Activated CD4-positive, alpha-beta T cell treated with anti-CD3 and anti-CD28 coated beads, Interleukin-10, Interleukin-2, amounts not matched to agents 100 ng/mL and 50 ng/mL, durations not matched to agents 16 hours and 8 hours (primary cell): ENCODE measurements at regions not wholly inside any gene's neighbourhood (a gene's known extent, or its start where the extent isn't known, plus 50 kb on each side); places are given as distances from the start of the nearest gene placed in this dataset.
"Not testable (repeated sequence)": the region's sequence is repeated elsewhere in the genome, so short reads cannot be mapped to it uniquely, and the experiment has no call there.

Experiments used
- DNase-seq: peaks from one replicate; pipeline ENCODE4 v3.0.0-alpha.2; 2020

DNA sequence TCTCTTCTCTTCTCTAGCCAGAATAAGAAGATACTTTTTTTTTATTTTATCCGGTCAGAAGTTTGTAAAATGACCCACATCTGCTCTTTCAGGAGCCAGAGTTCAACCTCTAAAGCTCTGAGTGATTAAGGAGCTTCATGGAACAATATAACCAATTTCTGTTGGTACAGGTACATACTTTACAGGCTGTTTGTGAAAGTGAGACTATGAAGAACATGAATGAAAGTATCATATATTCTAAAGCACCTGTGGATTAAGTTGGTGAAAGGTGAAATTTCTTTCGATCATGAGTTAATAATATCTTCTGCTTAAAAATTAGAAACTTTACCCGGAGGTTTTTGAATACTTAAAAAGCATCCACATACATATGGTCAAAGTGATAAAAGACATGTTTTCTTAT lies 65.2 kb downstream of the DMRT2 start:
- no peak for DNase-seq

DNA sequence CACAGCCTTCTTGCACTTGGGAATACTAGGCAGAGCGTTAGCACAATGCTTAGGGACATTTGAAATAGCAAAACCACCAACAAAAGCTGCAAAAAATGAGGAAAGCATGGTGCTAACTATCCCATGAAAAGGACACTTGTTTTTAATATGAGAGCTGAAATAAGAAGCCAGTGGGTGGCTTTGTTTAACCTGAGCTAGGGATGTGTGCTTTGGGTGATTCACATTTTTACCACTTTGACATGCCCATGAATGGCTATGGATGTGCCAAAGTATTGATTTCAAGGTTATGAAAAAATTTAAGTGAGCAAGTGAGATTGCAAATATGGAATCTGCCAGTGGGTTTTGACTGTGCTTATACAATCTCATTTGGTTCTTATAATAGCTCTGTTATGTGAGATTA lies 67.3 kb downstream of the DMRT2 start:
- DNase-seq, result no peak

DNA sequence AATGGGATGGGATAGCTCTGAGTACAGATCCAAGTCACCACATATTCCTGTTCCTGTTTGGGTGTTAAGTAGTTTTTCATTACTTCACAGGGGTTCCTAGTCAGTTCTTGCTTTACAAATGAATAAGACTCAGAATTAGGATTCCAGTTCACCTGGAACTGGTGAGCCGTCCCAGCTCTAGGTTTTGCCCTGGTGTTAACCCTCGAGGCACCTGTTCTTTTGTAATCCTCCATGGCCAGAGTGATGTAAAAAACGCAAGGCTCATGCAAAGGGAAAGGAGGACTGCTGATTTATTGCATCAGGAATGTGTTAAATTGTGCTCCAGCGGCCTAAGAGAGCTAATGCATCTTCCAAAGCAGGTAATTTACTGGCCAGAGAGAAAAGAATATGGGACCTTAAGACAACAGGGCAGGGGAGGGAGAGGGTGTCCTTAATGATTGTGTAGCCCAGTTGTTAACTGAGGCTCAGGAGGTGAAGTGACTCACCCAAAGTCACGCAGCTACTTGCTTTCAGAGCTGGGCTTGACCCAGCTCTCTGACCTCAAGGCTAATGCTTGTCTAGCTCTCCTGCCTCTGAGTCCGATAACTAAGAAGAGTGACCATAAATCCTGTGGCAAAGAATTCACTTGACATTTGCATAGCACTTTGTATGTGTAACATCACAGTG lies 70.5 kb downstream of the DMRT2 start:
- DNase-seq, result no peak

DNA sequence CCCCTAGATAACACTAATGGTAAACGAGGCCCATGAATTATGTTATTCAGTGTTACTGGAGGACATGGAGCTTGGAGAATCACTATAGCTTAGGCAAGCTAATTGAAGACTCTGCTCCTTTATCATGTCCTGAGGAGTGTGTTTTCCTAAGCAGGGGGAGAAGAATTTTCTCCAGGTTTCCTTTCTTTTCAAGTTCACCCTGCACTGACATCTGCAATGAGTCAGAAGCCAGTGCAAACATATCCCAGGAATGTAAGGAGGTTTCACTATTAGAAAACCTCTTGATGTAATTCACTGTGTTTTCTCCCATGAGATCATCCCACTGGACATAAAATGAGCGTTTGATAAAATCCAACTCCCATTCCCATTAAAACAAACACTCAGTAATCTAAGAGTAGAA lies 75.6 kb downstream of the DMRT2 start:
- DNase-seq, result no peak

DNA sequence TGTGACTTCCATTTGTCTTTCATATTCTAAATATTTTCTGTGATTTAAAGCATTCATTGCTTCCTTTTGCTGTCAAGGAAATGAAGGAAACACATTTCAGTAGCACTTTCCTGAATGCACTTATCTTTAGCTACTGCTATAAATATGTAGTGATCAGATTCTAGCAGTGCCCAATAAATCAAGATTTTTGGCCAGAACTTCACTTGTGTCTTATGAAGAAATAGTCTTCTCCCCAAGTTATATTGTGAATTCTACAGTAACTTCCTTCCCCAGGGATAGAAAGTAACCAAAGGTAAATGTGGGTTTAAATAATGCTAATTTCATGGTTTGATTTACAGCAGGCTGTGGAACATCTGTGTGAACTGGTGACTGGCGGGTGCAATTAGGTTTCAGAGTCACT lies 77.9 kb downstream of the DMRT2 start:
- DNase-seq, result no peak

DNA sequence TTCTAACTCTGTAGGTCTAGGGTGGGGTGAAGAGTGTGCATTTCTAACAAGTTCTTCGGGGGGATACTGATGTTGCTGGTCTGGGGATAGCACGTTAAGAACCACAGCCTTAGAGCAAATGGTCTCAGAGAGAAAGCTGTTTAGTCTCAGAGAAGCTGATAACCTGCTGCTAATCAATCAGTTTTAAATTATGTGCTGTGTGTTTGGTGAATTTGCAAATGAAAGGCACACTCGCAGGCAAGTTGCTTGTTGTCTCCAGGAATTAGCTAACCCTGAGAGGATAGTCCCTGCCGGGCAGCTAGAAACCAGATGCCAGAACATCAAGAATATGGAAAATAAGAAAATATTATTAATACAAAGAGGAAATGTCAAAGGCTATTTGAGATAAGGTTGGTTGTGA lies 79.2 kb downstream of the DMRT2 start:
- no peak for DNase-seq

DNA sequence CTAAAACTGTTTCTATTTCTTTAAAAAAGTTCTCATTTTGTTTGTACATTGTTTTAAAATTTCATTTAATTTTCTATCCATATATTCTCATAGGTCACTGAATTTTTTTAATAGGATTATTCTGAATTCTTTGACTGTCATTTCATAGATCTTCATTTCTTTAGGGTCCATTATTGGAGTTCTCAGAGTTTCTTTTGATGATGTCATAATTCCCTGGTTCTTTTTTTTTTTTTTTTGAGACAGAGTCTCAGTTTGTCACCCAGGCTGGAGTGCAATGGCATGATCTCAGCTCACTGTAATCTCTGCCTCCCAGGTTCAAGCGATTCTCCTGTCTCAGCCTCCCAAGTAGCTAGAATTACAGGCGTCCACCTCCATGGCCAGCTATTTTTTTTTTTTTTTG lies 89.9 kb downstream of the DMRT2 start:
- DNase-seq, result no peak

DNA sequence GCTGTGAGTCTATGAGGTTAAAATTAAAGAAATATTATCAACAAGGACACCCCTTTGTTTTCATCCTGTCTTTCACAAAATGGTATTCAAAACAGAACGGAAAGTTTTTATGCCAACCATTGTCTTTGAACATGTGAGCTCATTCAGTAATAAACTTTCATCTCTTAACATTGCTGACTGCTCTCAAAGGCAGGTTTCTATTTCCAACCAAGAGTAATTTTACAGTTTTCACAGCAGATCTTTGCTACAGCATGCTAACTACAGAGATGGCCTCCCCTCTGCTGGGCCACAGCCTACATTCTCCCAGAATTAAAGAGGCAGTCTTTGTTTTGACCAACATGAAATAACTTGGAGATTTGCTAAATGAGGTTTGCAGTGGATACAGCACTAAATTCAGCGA lies 101.5 kb downstream of the DMRT2 start:
- no peak for DNase-seq

DNA sequence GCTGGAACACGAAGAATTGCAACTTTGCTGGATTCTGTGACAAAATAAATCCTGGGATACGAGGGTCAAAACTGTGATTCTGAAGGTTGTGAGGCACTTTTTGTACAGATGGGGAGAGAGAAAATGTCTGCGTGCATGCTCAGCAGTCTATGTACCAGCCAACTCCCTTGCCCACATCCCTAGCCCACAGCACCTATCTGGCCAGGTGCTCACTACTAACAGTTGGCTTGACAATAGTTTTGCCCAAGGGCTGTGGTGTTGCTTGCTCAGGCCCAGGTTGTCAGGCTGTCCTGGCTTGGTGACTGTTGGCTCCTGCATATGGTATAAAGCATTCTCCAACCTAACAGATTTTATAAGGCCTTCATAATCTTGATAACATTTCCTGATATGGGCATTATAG lies 102.0 kb downstream of the DMRT2 start:
- DNase-seq, result no peak

DNA sequence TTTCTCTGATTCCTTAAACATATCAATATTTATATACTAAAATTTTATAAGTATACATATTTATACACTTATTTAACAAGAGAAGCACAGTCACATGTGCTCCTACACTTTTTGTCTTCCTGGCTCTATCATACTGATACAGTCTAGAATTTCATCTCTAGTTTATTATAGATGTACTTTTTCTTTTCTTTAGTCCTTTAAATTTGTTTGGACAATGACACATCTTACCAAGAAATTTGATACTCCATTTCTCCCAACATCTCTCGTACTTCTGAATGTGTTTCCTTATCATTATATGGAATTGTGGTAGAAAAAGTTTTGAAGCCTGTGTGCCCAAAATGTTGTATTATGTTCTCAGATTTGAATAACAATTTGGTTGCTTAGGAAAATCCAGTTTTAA lies 104.6 kb downstream of the DMRT2 start:
- no peak for DNase-seq

DNA sequence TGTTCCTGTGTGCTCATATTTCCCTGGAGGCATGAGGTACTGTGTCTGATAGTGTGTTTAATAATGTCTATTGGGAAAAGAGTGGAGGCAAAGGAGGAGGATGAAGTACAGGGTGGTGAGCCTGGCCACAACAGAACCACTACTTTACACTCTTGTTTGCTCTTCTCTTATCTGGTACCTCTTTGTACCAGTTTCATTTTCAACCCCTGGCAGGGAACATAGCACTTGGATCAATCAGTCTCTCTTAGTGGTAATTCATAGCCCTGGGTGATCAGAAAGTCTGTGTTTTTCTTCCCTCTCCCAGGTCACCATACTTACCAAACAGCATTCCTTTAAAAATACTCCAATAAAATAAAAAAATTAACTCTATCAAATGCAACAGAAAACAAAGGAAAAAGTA lies 105.4 kb downstream of the DMRT2 start:
- DNase-seq, result no peak

DNA sequence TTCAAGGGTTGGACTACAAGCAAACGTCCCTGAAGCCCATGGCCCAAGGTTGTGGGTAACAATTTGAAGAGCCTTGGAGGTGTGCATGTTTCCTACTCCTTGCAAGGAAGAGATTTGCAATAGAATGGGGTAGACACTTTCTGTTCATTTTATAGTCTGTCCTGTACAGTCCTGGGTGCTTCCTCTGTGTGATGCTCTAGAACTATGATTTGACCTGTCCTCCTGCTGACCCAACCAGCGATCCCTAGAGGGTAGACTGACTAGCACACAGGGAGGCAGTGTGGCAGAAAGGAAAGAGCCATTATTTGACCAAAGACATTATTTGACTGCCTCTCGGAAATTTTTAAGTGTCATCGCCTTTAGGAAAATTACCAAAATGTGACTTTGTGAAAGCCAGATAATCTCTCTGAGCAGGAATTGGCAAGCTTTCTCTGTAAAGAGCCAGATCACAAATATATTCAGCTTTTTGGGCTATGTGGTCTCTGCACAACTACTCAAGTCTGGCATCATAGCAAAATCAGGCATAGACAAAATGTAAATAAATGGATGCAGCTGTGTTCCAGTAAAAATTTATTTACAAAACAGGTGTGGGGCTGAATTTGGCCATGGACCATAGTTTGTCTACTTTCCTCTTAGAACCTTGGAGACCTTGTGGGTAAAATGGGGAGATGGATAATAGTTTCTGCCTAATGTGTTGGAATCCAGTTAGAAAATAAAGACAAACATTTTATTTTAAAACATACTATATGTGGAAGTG lies 106.8 kb downstream of the DMRT2 start:
- DNase-seq, result no peak

DNA sequence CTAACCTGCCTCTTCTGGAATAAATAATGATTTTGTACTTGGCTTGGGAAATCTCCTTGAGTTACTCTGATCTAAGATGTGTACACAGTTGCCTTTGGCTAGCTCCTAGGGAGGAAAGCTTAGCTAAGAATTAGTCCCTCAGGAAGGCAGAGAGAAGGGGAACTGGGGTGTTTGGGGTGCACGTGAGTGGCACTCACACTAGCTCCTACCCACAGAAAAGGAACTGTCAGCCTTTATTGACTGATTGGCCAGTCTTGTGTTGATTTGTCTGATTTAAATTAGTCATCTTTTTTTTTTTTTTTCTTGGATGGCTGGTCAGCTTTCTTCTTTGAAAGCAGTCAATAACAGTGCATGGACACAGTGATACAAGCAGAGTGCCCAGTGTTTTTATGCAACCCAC lies 107.7 kb downstream of the DMRT2 start:
- no peak for DNase-seq

DNA sequence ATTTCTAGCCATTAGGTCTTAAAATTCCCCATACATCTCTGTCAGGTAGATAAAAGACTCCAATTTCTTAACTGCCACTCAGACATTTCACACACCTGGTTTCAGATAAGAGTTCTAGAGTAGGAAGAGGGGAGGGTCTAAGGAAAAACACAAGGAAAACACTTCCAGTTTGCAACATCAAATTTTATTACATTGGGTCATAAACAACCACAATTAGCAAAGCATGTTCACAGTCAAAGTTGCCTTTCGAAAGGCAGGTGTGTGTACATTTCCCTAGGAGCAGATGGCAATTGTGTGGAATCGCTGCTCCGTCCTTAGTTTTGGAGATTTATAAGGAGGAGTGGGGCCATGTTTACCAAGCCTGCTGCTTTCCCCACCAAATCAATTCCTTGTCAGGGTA lies 120.8 kb downstream of the DMRT2 start:
- DNase-seq, result no peak

DNA sequence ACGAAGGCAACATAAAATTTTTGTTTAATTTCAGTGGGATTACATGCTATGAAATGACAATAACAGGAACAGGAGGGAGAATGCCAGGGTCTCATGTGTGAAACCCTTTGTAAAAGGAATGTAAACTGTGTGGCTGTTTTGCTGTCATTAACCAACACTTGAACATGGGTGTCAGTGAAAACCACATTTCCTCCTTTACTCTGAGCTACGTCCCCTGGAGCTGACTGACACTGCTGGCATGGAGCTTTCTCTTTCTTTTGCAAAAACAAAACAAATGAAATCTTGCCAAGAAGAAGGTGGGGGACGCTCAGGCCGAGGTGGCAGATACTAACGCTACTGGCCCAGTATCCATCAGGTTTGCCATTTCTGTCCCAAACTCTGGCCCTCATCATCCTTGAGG lies 121.4 kb downstream of the DMRT2 start:
- DNase-seq, result no peak

DNA sequence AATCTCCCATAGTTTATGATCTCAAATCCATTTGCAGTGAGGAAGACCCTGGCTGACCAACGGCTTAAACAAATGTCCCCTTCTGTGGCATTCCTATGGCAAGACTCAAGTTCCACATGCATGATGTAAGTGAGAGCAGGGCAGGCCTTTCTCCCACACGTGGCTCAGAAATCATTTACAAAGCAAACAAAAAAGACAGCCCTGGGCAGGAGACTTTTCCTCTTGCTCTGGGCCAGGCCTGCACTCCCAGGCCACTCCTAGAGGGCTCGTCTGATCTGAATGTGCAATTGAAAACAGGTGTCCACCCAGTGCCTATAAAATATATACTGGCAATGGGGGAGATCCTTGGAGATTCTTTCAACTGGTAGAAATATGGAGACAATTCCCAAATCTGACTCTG lies 123.1 kb downstream of the DMRT2 start:
- DNase-seq, result no peak

DNA sequence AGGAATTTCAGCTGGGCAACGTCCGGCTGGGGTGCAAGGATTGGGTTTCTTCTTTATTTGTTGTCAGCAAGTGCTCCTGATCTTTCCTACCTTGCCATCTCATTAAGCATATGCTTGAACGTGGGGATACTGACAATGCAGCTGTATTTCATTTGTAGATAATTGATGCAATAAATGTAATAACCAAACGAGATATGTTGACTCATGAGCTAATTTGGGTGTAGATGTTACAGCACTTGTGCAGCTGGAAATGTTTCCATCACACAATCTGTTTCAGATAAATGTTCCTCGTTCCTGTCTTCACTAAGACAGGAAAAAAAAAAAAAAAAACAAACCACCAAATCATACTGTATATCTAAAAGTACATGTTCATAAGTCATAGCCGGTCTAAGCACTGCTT lies 123.8 kb downstream of the DMRT2 start:
- no peak for DNase-seq

DNA sequence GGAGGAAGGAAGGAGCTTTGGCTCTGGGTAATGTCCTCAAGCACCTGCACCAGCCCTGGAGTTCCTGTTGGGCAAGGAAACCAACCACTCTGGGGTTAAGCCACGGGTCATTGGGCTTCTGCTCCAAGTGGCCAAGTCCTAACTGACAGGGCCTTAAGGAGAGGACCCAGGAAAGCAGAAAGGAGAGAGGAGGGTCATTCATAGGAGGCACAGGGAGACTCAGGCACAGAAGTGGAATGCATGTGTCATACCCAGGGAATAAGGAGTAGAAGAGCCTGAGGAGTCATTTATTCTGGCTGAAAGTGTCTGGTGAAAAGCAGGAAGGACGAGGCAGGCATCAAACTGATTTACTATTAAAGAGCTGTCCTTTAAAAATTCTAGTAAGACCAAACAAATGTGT lies 129.2 kb downstream of the DMRT2 start:
- no peak for DNase-seq

DNA sequence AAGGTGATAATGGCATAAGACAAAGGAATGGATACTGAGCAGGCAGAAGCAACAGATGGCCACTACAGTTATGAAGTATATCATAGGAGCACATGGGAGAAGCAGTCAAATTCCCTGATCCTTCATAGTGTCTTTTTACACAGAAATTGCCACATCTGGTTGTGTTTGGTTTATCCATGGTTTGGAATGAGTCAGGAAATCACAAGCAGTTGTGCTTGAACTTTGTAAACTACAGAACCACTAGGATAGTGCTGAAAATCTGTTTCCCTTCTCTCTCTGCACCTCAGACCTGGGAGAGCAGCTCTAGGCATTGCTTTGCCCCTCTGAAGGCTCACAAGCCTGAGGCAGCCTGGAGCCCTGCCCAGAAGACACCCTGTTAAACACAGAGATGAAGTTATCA lies 134.0 kb downstream of the DMRT2 start:
- no peak for DNase-seq

DNA sequence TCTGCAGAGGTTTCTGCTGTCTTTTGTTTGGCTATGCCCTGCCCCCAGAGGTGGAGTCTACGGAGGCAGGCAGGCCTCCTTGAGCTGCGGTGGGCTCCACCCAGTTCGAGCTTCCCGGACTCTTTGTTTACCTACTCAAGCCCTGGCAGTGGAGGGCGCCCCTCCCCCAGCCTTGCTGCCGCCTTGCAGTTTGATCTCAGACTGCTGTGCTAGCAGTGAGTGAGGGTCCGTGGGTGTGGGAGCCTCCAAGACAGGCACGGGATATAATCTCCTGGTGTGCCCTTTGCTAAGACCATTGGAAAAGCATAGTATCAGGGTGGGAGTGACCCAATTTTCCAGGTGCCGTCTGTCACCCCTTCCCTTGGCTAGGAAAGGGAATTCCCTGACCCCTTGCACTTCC lies 137.0 kb downstream of the DMRT2 start:
- not testable (repeated sequence) for DNase-seq

DNA sequence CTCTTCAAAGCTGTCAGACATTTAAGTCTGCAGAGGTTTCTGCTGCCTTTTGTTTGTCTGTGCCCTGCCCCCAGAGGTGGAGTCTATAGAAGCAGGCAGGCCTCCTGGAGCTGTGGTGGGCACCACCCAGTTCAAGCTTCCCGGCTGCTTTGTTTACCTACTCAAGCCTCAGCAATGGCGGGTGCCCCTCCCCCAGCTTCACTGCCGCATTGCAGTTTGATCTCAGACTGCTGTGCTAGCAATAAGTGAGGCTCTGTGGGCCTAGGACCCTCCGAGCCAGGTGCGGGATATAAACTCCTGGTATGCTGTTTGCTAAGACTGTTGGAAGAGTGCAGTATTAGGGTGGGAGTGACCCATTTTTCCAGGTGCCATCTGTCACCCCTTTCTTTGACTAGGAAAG lies 145.5 kb downstream of the DMRT2 start:
- DNase-seq, result not testable (repeated sequence)

DNA sequence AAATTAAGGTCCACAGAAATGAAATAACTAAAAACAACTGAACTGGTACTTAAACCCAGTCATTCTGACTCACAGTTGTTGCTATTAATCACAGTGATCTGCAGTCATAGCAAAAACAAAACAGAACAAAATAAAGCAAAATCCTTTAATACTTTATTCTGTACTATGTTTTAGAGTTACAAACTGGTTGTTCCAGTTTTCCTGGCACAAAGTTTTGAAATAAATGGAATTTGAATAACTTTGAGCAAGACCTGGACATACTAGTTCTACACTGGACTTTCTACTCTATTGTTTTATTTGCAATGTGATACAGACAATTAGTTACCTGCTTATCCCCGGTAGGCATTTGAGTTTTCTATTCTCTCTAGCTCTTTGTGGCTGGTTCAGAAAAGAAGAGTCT lies 147.9 kb downstream of the DMRT2 start:
- no peak for DNase-seq

DNA sequence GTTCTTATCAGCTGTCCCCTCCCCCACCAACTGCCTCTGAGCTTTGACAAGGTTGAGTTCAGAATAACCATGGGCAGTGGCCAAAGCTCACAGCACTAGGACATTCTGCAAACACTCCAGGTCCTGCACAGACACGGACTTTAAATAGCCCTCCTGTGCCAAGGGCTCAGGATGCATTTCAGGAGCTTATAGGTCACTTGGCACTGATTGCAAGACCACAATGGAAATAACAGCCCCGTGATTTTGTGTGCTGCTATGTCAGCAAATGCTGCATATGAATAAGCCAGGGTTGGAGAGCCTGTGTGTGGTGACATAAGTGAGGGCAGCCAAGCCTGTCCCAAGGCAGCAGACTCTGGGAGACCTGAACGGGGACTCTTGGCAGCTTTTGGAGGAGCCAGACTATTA lies 150.7 kb downstream of the DMRT2 start:
- DNase-seq, result no peak

DNA sequence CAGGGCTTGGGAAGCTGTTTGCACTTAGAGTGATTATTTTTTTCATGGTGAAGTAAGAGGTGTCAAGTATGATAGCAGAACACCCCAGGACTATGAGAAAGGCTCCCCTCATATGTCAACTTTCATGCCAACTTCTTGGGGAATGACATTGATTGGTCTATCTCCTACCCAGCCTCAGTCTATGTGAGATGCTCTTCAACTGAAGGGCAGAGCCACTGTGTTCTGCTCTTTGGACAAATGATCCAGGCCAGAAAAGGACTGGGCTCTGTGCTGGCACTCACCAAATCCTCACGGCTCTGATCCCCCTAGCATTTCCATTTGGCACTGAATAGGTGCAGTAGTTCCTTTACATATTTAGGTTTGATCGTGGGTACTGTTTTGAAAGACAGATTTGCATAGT lies 151.1 kb downstream of the DMRT2 start:
- no peak for DNase-seq

DNA sequence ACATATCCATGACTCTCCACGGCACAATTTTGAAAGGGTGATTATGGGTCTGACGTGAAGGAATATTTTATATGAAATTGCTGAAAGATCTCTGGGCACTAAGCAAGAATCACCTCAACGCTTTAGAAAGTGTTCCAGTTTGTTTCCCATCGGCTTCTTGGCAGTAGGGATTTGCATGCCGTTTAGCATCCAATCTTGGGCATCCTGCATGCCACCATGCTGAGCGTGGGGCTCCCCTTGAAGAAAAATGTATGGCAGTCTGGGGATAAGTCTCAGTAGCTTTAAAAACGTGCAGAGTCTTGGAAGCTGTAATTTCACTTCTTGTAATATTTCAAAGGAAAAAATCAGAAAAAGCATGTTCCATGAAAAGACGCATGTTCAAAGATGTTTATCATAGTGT lies 151.7 kb downstream of the DMRT2 start:
- no peak for DNase-seq
